Neuronal stem cell (in vitro differentiated cells): ENCODE measurements at regions not wholly inside any gene's neighbourhood (a gene's known extent, or its start where the extent isn't known, plus 50 kb on each side); places are given as distances from the start of the nearest gene placed in this dataset.

Experiments
- DNase-seq: peaks from one replicate; pipeline ENCODE4 v3.0.0-alpha.2; 2013; ENCODE audit warnings: low spot score
- H2AFZ ChIP-seq: one replicate; pipeline ENCODE4 v1.6.1; 2013; ENCODE audit warnings: mild to moderate bottlenecking, low read length, inconsistent platforms
- H2AK5ac ChIP-seq: 2 replicates; pipeline ENCODE4 v1.6.1; 2013; ENCODE audit warnings: low read depth, mild to moderate bottlenecking, inconsistent platforms, low read length, moderate library complexity, mixed read lengths
- H2BK120ac ChIP-seq: 2 replicates; pipeline ENCODE4 v1.6.1; 2013; ENCODE audit warnings: low read depth, mild to moderate bottlenecking, inconsistent platforms, low read length, moderate library complexity, mixed read lengths
- H2BK12ac ChIP-seq: one replicate; pipeline ENCODE4 v1.6.1; 2013; ENCODE audit warnings: low read length, inconsistent platforms
- H2BK15ac ChIP-seq: 2 replicates; pipeline ENCODE4 v1.6.1; 2013; ENCODE audit warnings: mild to moderate bottlenecking, low read length, inconsistent platforms, mixed read lengths
- H2BK5ac ChIP-seq: one replicate; pipeline ENCODE4 v1.6.1; 2013; ENCODE audit warnings: inconsistent platforms, mild to moderate bottlenecking, low read length, moderate library complexity
- H3K14ac ChIP-seq: one replicate; pipeline ENCODE4 v1.6.1; 2013; ENCODE audit warnings: low read length, inconsistent platforms
- H3K18ac ChIP-seq: 2 replicates; pipeline ENCODE4 v1.6.1; 2013; ENCODE audit warnings: low read length, inconsistent platforms
- H3K23ac ChIP-seq: 2 replicates; pipeline ENCODE4 v1.6.1; 2013; ENCODE audit warnings: low read depth, mild to moderate bottlenecking, mixed read lengths, low read length, inconsistent platforms; ENCODE audit not compliant: poor library complexity
- H3K27ac ChIP-seq: replicated peaks from 3 replicates; pipeline ENCODE4 v1.5.1; 2013; ENCODE audit warnings: low read length, inconsistent platforms
- H3K27me3 ChIP-seq, 3 experiments: 2 replicates each; pipeline ENCODE4 v1.6.1; 2013; ENCODE audit warnings: low read length in 3 of 3, mild to moderate bottlenecking in 2 of 3, inconsistent platforms in 1 of 3, low read depth in 1 of 3, mixed read lengths in 1 of 3, moderate library complexity in 1 of 3; ENCODE audit not compliant: control insufficient read depth in 3 of 3, insufficient read depth in 3 of 3
- H3K36me3 ChIP-seq, 2 donors: replicated peaks in 1 of 2; 2 replicates each; pipeline ENCODE4 v1.6.1; 2013; ENCODE audit warnings: low read length in 2 of 2; ENCODE audit not compliant: control insufficient read depth in 2 of 2, insufficient read depth in 2 of 2
- H3K4ac ChIP-seq: 2 replicates; pipeline ENCODE4 v1.6.1; 2013; ENCODE audit warnings: inconsistent platforms, mild to moderate bottlenecking, low read length, moderate library complexity
- H3K4me1 ChIP-seq, 2 donors: 1 replicate in 1 of 2; 2 replicates in 1 of 2; pipeline ENCODE4 v1.6.1; 2013; ENCODE audit warnings: low read length in 2 of 2, low read depth in 1 of 2; ENCODE audit not compliant: control insufficient read depth in 2 of 2, insufficient read depth in 1 of 2
- H3K4me2 ChIP-seq: one replicate; pipeline ENCODE4 v1.6.1; 2013; ENCODE audit warnings: mild to moderate bottlenecking, low read length, inconsistent platforms; ENCODE audit not compliant: insufficient read depth, poor library complexity, severe bottlenecking
- H3K4me3 ChIP-seq, 2 donors: 2 replicates each; pipeline ENCODE4 v1.5.1; 2013; ENCODE audit warnings: low read length in 2 of 2, mild to moderate bottlenecking in 2 of 2, inconsistent platforms in 1 of 2, moderate library complexity in 1 of 2
- H3K79me1 ChIP-seq: one replicate; pipeline ENCODE4 v1.6.1; 2013; ENCODE audit warnings: low read depth, mild to moderate bottlenecking, inconsistent platforms, low read length, moderate library complexity
- H3K9ac ChIP-seq: one replicate; pipeline ENCODE4 v1.6.1; 2013; ENCODE audit warnings: mild to moderate bottlenecking, low read depth, low read length, inconsistent platforms; ENCODE audit not compliant: poor library complexity
- H3K9me3 ChIP-seq, 2 donors: replicated peaks in 1 of 2; 2 replicates each; pipeline versions ENCODE3 to v1.6.1; 2013; ENCODE audit warnings: low read length in 2 of 2, mild to moderate bottlenecking in 2 of 2, inconsistent platforms in 1 of 2, low read depth in 1 of 2, mixed read lengths in 1 of 2, moderate library complexity in 1 of 2; ENCODE audit not compliant: control insufficient read depth in 2 of 2, insufficient read depth in 1 of 2
- H4K8ac ChIP-seq: one replicate; pipeline ENCODE4 v1.6.1; 2013; ENCODE audit warnings: low read depth, mild to moderate bottlenecking, inconsistent platforms, low read length, moderate library complexity
- H4K91ac ChIP-seq: one replicate; pipeline ENCODE4 v1.6.1; 2013; ENCODE audit warnings: low read length, low read depth, mild to moderate bottlenecking, inconsistent platforms; ENCODE audit not compliant: poor library complexity
- WGBS, 2 donors: extraction: QIAGEN DNeasy Blood & Tissue Kit; methylation state at CpG; one replicate each; pipeline ENCODE4 v1.1.7; 2013; ENCODE audit warnings: missing lambda C conversion rate in 2 of 2, mixed read lengths in 1 of 2; ENCODE audit not compliant: insufficient read length in 2 of 2, insufficient replicate concordance in 1 of 2; ENCODE audit errors: extremely low coverage in 2 of 2; 5-methylcytosine and 5-hydroxymethylcytosine counted together

DNA sequence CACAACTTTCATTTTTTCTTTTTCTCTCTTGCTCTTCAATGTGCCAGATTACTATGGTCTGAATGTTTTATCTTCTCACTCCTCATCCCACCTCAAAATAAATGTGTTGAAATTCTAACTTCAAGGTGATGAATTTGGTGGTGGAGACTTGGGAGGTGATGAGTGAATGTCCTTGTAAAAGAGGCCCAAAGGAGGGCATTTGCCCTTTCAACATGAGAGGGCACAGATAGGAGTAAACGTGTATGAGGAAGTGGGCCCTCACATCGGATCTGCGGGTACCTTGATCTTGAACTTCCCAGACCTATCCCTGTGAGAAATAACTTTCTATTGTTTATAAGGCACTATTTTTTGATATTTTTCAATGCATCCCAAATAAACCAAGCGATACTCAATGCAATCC, 412.3 kb upstream of the ADGRL2 start:
- H3K27ac ChIP-seq, result no peak overlapping the region
- H3K79me1 ChIP-seq, result no peaks in the 10 kb centered on the region
- H3K14ac ChIP-seq, result no peak overlapping the region
- H3K9ac ChIP-seq, result no peak overlapping the region
- peaks cover 0 to 6% of the 10 kb centered on the region in 2 donors for H3K4me1 ChIP-seq
- H2BK120ac ChIP-seq, result no peak overlapping the region
- no peak overlapping the region for H3K4me3 ChIP-seq
- H3K23ac ChIP-seq, result no peak overlapping the region
- no peak overlapping the region for H2AK5ac ChIP-seq
- no peak for DNase-seq
- H3K27me3 ChIP-seq, result no peaks in the 10 kb centered on the region
- no CpG with 5 or more reads among the region's 4 CpGs for WGBS, 2 donors
- no peak overlapping the region for H3K18ac ChIP-seq
- H2BK12ac ChIP-seq, result no peak overlapping the region
- H3K36me3 ChIP-seq, result peaks cover 0 to 2% of the 10 kb centered on the region in 2 donors
- no peaks in the 10 kb centered on the region for H3K9me3 ChIP-seq
- no peak overlapping the region for H4K8ac ChIP-seq
- no peak overlapping the region for H3K4ac ChIP-seq
- H2BK5ac ChIP-seq, result no peak overlapping the region
- no peak overlapping the region for H2AFZ ChIP-seq
- H2BK15ac ChIP-seq, result no peak overlapping the region
- H3K4me2 ChIP-seq, result no peak overlapping the region
- no peak overlapping the region for H4K91ac ChIP-seq

DNA sequence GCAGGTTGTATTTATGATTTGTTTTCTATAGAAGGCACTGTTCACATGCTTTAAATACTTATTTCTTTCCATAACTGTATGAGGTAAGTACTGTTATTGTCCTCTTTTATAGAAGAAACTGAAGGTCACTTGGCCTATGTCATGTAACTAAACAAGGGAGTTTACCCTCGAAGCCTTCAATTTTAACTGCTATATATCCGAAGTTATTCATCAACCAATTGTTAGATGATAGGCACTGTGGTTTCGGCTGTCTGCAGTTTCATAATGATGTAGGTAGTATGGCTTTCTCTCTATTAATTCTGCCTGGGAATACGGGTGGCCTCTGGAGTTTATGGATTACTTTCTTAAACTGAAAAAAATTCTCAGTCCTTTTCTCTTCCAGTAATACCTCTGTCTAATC, 413.3 kb upstream of the ADGRL2 start:
- H3K79me1 ChIP-seq, result no peaks in the 10 kb centered on the region
- H2BK15ac ChIP-seq, result no peak overlapping the region
- H3K9me3 ChIP-seq, result no peaks in the 10 kb centered on the region
- H2BK12ac ChIP-seq, result no peak overlapping the region
- peaks cover 0 to 14% of the 10 kb centered on the region in 2 donors for H3K4me1 ChIP-seq
- no peak overlapping the region for H4K91ac ChIP-seq
- no peak overlapping the region for H3K9ac ChIP-seq
- no peak overlapping the region for H3K18ac ChIP-seq
- H2AK5ac ChIP-seq, result no peak overlapping the region
- H3K4me2 ChIP-seq, result no peak overlapping the region
- peaks cover 0 to 2% of the 10 kb centered on the region in 2 donors for H3K36me3 ChIP-seq
- H3K14ac ChIP-seq, result no peak overlapping the region
- H2BK5ac ChIP-seq, result no peak overlapping the region
- H3K4me3 ChIP-seq, result no peak overlapping the region
- no peak overlapping the region for H2BK120ac ChIP-seq
- no peak overlapping the region for H2AFZ ChIP-seq
- DNase-seq, result no peak
- no peak overlapping the region for H3K27ac ChIP-seq
- no peaks in the 10 kb centered on the region for H3K27me3 ChIP-seq
- WGBS, 2 donors, result no CpG with 5 or more reads among the region's 4 CpGs
- no peak overlapping the region for H4K8ac ChIP-seq
- H3K23ac ChIP-seq, result no peak overlapping the region
- no peak overlapping the region for H3K4ac ChIP-seq

DNA sequence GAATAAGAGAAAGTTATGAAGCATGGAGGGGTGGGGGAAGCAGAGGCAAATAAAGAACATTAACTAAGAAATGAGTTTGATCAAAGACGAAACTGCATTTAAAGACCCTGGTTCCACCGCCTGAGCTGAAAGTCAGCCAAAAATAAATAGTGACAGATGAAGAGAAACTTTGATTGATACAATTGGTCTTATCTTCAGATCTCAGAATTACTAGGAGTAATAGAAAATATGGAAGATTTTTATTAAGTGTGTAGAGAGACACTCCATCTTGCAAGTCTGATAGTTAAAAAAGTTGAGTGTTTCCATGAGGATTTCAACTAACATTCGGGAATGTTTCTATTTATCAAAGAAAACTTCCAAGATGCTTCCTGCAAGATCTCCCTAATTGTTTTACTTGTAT, 418.2 kb upstream of the ADGRL2 start:
- H3K14ac ChIP-seq, result no peak overlapping the region
- no peaks in the 10 kb centered on the region for H3K27me3 ChIP-seq
- H2BK12ac ChIP-seq, result no peak overlapping the region
- H3K23ac ChIP-seq, result no peak overlapping the region
- no peak overlapping the region for H3K18ac ChIP-seq
- H2BK5ac ChIP-seq, result no peak overlapping the region
- peaks cover 0 to 2% of the 10 kb centered on the region in 2 donors for H3K9me3 ChIP-seq
- no CpG with 5 or more reads among the region's 3 CpGs for WGBS, 2 donors
- H3K79me1 ChIP-seq, result no peaks in the 10 kb centered on the region
- H2AK5ac ChIP-seq, result no peak overlapping the region
- H3K9ac ChIP-seq, result no peak overlapping the region
- peaks cover 0 to 2% of the 10 kb centered on the region in 2 donors for H3K36me3 ChIP-seq
- H3K4ac ChIP-seq, result no peak overlapping the region
- peak overlapping the region; percentile 3 for H2AFZ ChIP-seq
- no peak for DNase-seq
- H3K4me2 ChIP-seq, result no peak overlapping the region
- peaks cover 4 to 27% of the 10 kb centered on the region in 2 donors for H3K4me1 ChIP-seq
- no peak overlapping the region for H3K4me3 ChIP-seq
- H4K91ac ChIP-seq, result no peak overlapping the region
- no peak overlapping the region for H3K27ac ChIP-seq
- no peak overlapping the region for H4K8ac ChIP-seq
- H2BK120ac ChIP-seq, result no peak overlapping the region
- no peak overlapping the region for H2BK15ac ChIP-seq

DNA sequence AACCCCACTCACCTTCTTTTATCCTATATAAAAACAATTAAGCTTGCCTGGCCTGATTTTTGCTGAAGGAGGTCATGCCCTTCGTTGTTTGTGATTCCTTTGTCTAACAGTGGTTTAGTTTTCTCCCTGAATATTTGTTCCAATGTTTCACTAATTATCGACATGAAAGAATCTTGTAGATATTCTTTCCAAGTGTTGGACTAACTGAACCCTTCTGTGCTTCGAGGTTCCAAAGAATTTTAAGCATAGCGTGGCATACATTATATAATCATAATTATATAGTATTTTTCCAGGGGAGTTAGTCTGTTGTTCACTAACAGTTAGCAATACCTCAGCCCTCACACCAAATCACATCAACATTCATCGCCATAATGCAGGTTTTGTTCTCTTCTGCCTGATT, 418.9 kb upstream of the ADGRL2 start:
- no peak overlapping the region for H3K18ac ChIP-seq
- H3K4me1 ChIP-seq, result peaks cover 4 to 27% of the 10 kb centered on the region in 2 donors
- peaks cover 0 to 2% of the 10 kb centered on the region in 2 donors for H3K36me3 ChIP-seq
- no peaks in the 10 kb centered on the region for H3K27me3 ChIP-seq
- H4K91ac ChIP-seq, result no peak overlapping the region
- H3K27ac ChIP-seq, result no peak overlapping the region
- no peak overlapping the region for H3K23ac ChIP-seq
- peaks cover 0 to 2% of the 10 kb centered on the region in 2 donors for H3K9me3 ChIP-seq
- H2BK15ac ChIP-seq, result no peak overlapping the region
- no peak overlapping the region for H2AK5ac ChIP-seq
- WGBS, 2 donors, result no CpG with 5 or more reads among the region's 5 CpGs
- no peak overlapping the region for H4K8ac ChIP-seq
- no peak overlapping the region for H2BK5ac ChIP-seq
- H3K4ac ChIP-seq, result no peak overlapping the region
- no peak overlapping the region for H3K4me2 ChIP-seq
- H3K9ac ChIP-seq, result no peak overlapping the region
- H2BK12ac ChIP-seq, result no peak overlapping the region
- no peak for DNase-seq
- no peaks in the 10 kb centered on the region for H3K79me1 ChIP-seq
- no peak overlapping the region for H3K14ac ChIP-seq
- H2AFZ ChIP-seq, result no peak overlapping the region
- no peak overlapping the region for H3K4me3 ChIP-seq
- no peak overlapping the region for H2BK120ac ChIP-seq
